HL-60 (cell line): ENCODE measurements at regions not wholly inside any gene's neighbourhood (a gene's known extent, or its start where the extent isn't known, plus 50 kb on each side); places are given as distances from the start of the nearest gene placed in this dataset.
"Not testable (repeated sequence)": the region's sequence is repeated elsewhere in the genome, so short reads cannot be mapped to it uniquely, and the experiment has no call there.

Experiments
- DNase-seq, 2 experiments: peaks; one replicate each; pipeline ENCODE4 v3.0.0-alpha.2; 2010 to 2020; ENCODE audit warnings: low read depth in 1 of 2, low spot score in 1 of 2
- H3K27ac ChIP-seq: fragments of 250-450 bp; sonication (Bioruptor Pico); replicated peaks from 2 replicates; pipeline ENCODE4 v1.5.1; 2020; ENCODE audit warnings: mild to moderate bottlenecking, moderate library complexity
- H3K27me3 ChIP-seq: fragments of 250-450 bp; sonication (Bioruptor Pico); 2 replicates; pipeline ENCODE4 v1.5.1; 2021; ENCODE audit warnings: mild to moderate bottlenecking, moderate library complexity; ENCODE audit not compliant: insufficient read depth, poor library complexity, severe bottlenecking
- H3K4me3 ChIP-seq: replicated peaks from 2 replicates; pipeline ENCODE4 v1.5.1; 2011; ENCODE audit warnings: mild to moderate bottlenecking, control low read depth, low read length; ENCODE audit not compliant: insufficient read depth
- GABPA ChIP-seq: IDR thresholded peaks from 2 replicates; pipeline ENCODE4 v1.6.1; 2012; ENCODE audit warnings: low read depth
- POLR2AphosphoS5 ChIP-seq: IDR thresholded peaks from 2 replicates; pipeline ENCODE4 v1.6.1; 2012; ENCODE audit warnings: low read depth
- SPI1 ChIP-seq: IDR thresholded peaks from 2 replicates; pipeline ENCODE4 v1.6.1; 2012; ENCODE audit warnings: low read depth, mild to moderate bottlenecking, borderline replicate concordance
- TF ChIP-seq, protein P1 (sequence below): IDR thresholded peaks from one replicate; pipeline ENCODE4 v1.5.1; 2011; ENCODE audit warnings: low read length, control low read depth, inconsistent platforms; ENCODE audit not compliant: insufficient read depth
- TF ChIP-seq, protein P2 (sequence below): IDR thresholded peaks from 2 replicates; pipeline ENCODE4 v1.6.1; 2012; ENCODE audit warnings: low read depth; ENCODE audit not compliant: insufficient replicate concordance

DNA sequence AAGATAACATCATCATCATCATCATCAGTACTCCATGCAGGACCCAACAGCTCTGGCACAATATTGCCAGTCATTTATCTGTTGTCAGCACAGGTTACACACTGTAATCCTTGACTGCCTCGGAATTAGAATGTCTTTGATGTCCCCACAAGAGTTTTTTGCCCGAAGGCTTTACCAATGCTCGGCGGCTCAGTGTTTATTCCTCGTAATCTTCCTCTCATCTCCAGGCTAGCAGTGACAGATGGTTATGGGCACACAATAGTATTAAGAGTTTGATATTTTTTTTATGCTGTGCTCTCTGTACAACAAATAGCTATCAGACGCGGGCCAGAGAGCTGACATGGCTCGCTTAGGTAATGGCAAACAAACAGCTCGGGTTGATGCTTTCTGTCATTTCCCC lies 515.2 kb downstream of the ZEB2 start:
- DNase-seq: no peak
- no peak overlapping the region for H3K27ac ChIP-seq

DNA sequence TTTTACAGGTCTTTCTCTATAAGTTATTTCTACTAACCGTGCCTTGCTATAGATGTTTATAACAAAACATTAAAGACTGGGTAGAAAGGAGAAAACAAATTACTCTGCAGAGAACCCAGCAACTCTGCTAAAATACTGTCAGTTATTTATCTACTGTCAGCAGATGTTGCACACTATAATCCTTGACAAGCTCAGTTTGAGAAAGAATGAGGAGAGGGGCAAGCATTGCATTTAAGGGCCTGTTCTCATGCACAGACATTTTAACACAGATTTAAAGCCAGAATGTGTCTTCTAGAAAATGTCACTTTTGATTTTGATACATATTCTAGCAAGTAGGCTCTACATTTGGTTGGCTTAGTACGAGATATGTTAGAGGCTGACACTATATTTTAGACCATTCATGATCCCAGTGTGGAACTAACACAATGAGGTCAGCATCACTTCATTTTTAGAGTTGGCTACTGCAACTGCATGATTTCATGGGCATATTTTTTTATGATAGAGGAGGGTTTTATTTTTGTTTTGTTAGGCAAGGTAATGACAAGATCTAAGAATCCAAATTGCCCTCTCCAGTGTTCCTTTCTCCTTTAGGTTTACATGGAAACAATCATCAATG lies 516.4 kb downstream of the ZEB2 start:
- TF ChIP-seq GABPA (no peak), POLR2AphosphoS5 (no peak), SPI1 (no peak)
- TF ChIP-seq, protein P1, sequence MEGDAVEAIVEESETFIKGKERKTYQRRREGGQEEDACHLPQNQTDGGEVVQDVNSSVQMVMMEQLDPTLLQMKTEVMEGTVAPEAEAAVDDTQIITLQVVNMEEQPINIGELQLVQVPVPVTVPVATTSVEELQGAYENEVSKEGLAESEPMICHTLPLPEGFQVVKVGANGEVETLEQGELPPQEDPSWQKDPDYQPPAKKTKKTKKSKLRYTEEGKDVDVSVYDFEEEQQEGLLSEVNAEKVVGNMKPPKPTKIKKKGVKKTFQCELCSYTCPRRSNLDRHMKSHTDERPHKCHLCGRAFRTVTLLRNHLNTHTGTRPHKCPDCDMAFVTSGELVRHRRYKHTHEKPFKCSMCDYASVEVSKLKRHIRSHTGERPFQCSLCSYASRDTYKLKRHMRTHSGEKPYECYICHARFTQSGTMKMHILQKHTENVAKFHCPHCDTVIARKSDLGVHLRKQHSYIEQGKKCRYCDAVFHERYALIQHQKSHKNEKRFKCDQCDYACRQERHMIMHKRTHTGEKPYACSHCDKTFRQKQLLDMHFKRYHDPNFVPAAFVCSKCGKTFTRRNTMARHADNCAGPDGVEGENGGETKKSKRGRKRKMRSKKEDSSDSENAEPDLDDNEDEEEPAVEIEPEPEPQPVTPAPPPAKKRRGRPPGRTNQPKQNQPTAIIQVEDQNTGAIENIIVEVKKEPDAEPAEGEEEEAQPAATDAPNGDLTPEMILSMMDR: no peak
- TF ChIP-seq, protein P2, sequence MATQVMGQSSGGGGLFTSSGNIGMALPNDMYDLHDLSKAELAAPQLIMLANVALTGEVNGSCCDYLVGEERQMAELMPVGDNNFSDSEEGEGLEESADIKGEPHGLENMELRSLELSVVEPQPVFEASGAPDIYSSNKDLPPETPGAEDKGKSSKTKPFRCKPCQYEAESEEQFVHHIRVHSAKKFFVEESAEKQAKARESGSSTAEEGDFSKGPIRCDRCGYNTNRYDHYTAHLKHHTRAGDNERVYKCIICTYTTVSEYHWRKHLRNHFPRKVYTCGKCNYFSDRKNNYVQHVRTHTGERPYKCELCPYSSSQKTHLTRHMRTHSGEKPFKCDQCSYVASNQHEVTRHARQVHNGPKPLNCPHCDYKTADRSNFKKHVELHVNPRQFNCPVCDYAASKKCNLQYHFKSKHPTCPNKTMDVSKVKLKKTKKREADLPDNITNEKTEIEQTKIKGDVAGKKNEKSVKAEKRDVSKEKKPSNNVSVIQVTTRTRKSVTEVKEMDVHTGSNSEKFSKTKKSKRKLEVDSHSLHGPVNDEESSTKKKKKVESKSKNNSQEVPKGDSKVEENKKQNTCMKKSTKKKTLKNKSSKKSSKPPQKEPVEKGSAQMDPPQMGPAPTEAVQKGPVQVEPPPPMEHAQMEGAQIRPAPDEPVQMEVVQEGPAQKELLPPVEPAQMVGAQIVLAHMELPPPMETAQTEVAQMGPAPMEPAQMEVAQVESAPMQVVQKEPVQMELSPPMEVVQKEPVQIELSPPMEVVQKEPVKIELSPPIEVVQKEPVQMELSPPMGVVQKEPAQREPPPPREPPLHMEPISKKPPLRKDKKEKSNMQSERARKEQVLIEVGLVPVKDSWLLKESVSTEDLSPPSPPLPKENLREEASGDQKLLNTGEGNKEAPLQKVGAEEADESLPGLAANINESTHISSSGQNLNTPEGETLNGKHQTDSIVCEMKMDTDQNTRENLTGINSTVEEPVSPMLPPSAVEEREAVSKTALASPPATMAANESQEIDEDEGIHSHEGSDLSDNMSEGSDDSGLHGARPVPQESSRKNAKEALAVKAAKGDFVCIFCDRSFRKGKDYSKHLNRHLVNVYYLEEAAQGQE: no peak
- DNase-seq: no peak
- Histone ChIP-seq H3K27ac (no peak overlapping the region), H3K4me3 (no peak overlapping the region), H3K27me3 (no peaks in the 10 kb centered on the region)

More for the DNA sequence above, 515.2 kb downstream of the ZEB2 start:
- no peak for TF ChIP-seq POLR2AphosphoS5
- TF ChIP-seq SPI1: no peak
- TF ChIP-seq GABPA: no peak
- no peak overlapping the region for H3K4me3 ChIP-seq
- H3K27me3 ChIP-seq: no peaks in the 10 kb centered on the region

DNA sequence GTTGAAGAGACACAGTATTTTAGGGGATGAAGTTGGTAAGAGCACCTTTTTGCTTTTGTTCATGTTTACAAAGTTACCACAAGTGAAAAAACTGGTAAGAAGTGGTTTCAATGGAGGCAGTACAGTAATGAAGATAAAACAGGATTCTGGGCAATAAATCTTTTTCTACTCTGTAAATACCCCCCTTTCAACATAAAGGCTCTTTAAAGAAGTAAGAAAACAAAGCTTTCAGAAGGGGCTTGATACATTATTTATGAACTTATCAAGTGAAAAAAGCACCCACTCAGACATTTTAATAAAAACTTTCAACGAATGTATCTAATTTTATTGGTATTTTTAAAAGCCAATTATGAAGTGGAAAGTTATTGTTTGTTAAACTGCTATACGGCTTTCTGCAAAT lies 522.9 kb downstream of the ZEB2 start:
- no peak overlapping the region for H3K27ac ChIP-seq
- no peak for DNase-seq
- H3K4me3 ChIP-seq: no peak overlapping the region
- TF ChIP-seq, protein P1: no peak
- TF ChIP-seq, protein P2: no peak
- TF ChIP-seq SPI1 (no peak), POLR2AphosphoS5 (no peak), GABPA (no peak)
- H3K27me3 ChIP-seq: no peaks in the 10 kb centered on the region

GRCh38 chr2:143994961-143995360 lies 525.0 kb downstream of the ZEB2 start:
- no peak for DNase-seq
- Histone ChIP-seq H3K27me3 (no peaks in the 10 kb centered on the region), H3K27ac (no peak overlapping the region), H3K4me3 (no peak overlapping the region)
- TF ChIP-seq, protein P2: no peak
- no peak for TF ChIP-seq SPI1
- TF ChIP-seq, protein P1: no peak
- TF ChIP-seq GABPA: no peak

GRCh38 chr2:143991596-143991995 lies 528.3 kb downstream of the ZEB2 start:
- not testable (repeated sequence) for H3K27me3 ChIP-seq, DNase-seq, H3K27ac ChIP-seq, H3K4me3 ChIP-seq
